ENCODE measurements at regions not wholly inside any gene's neighbourhood (a gene's known extent, or its start where the extent isn't known, plus 50 kb on each side); places are given as distances from the start of the nearest gene placed in this dataset.

- no peaks in the 10 kb centered on the region for H3K4me1 ChIP-seq
- H3K36me3 ChIP-seq, result no peaks in the 10 kb centered on the region
- H3K27me3 ChIP-seq, result no peaks in the 10 kb centered on the region
- H3K4me3 ChIP-seq, result no peak overlapping the region
- peaks cover 0 to 7% (median 0%) of the 10 kb centered on the region in 4 donors for H3K9me3 ChIP-seq
- TF ChIP-seq POLR2AphosphoS5 (IDR thresholded peaks at IDR 0.05) (no peak), POLR2A (IDR thresholded peaks at IDR 0.05; ENCODE audit: low read depth) (no peak), CTCF (IDR thresholded peaks at IDR 0.05) (no peak), EP300 (IDR thresholded peaks at IDR 0.05) (no peak)
- WGBS, result 95% methylated on average over 2 of the region's 2 CpGs
- DNase-seq (ENCODE audit: extremely low spot score), result no peak
- H3K27ac ChIP-seq (replicated peaks in 1 of 4), result no peak overlapping the region
- intact Hi-C loops (cut with DNase I), result no loop called here
Observed at GRCh38 chr6:113147544-113147943, 709.6 kb upstream of the MARCKS start.

- Histone ChIP-seq H3K27me3 (no peaks in the 10 kb centered on the region), H3K9me3 (peaks cover 0 to 7% (median 0%) of the 10 kb centered on the region in 4 donors), H3K36me3 (no peaks in the 10 kb centered on the region), H3K4me3 (no peak overlapping the region), H3K4me1 (no peaks in the 10 kb centered on the region), H3K27ac (replicated peaks in 1 of 4) (no peak overlapping the region)
- no peak for TF ChIP-seq EP300 (IDR thresholded peaks at IDR 0.05)
- no peak for TF ChIP-seq CTCF (IDR thresholded peaks at IDR 0.05)
- no peak for TF ChIP-seq POLR2AphosphoS5 (IDR thresholded peaks at IDR 0.05)
- TF ChIP-seq POLR2A (IDR thresholded peaks at IDR 0.05; ENCODE audit: low read depth), result no peak
- no peak for DNase-seq (ENCODE audit: extremely low spot score)
- intact Hi-C loops (cut with DNase I), result no loop called here
Observed at GRCh38 chr6:113148566-113148965, 708.6 kb upstream of the MARCKS start.

GRCh38 chr6:113149511-113149910, 707.6 kb upstream of the MARCKS start:
- Histone ChIP-seq H3K9me3 (peaks cover 0 to 7% (median 0%) of the 10 kb centered on the region in 4 donors), H3K27ac (replicated peaks in 1 of 4) (no peak overlapping the region), H3K36me3 (no peaks in the 10 kb centered on the region), H3K4me3 (no peak overlapping the region), H3K4me1 (no peaks in the 10 kb centered on the region), H3K27me3 (no peaks in the 10 kb centered on the region)
- 97% methylated on average over 1 of the region's 1 CpG for WGBS
- TF ChIP-seq EP300 (IDR thresholded peaks at IDR 0.05) (no peak), POLR2A (IDR thresholded peaks at IDR 0.05; ENCODE audit: low read depth) (no peak), POLR2AphosphoS5 (IDR thresholded peaks at IDR 0.05) (no peak), CTCF (IDR thresholded peaks at IDR 0.05) (no peak)
- intact Hi-C loops (cut with DNase I), result no loop called here
- DNase-seq (ENCODE audit: extremely low spot score), result no peak

GRCh38 chr6:113160306-113161017, 696.7 kb upstream of the MARCKS start:
- 71% methylated on average over 5 of the region's 5 CpGs for WGBS
- no peak overlapping the region for H3K27ac ChIP-seq (replicated peaks in 1 of 4)
- DNase-seq (ENCODE audit: extremely low spot score), result no peak
- intact Hi-C loops (cut with DNase I), result no loop called here
- no peaks in the 10 kb centered on the region for H3K4me1 ChIP-seq
- H3K36me3 ChIP-seq, result no peaks in the 10 kb centered on the region
- H3K9me3 ChIP-seq, result no peaks in the 10 kb centered on the region
- no peak overlapping the region for H3K4me3 ChIP-seq
- H3K27me3 ChIP-seq, result no peaks in the 10 kb centered on the region
- TF ChIP-seq EP300 (IDR thresholded peaks at IDR 0.05) (no peak), POLR2AphosphoS5 (IDR thresholded peaks at IDR 0.05) (no peak), CTCF (IDR thresholded peaks at IDR 0.05) (no peak), POLR2A (IDR thresholded peaks at IDR 0.05; ENCODE audit: low read depth) (no peak)

GRCh38 chr6:113161018-113161315, 696.2 kb upstream of the MARCKS start:
- Histone ChIP-seq H3K36me3 (no peaks in the 10 kb centered on the region), H3K4me1 (no peaks in the 10 kb centered on the region), H3K27ac (replicated peaks in 1 of 4) (no peak overlapping the region), H3K4me3 (no peak overlapping the region), H3K27me3 (no peaks in the 10 kb centered on the region), H3K9me3 (no peaks in the 10 kb centered on the region)
- WGBS, result 86% methylated on average over 1 of the region's 1 CpG
- TF ChIP-seq POLR2AphosphoS5 (IDR thresholded peaks at IDR 0.05) (no peak), POLR2A (IDR thresholded peaks at IDR 0.05; ENCODE audit: low read depth) (no peak), CTCF (IDR thresholded peaks at IDR 0.05) (no peak), EP300 (IDR thresholded peaks at IDR 0.05) (no peak)
- intact Hi-C loops (cut with DNase I), result no loop called here
- DNase-seq (ENCODE audit: extremely low spot score), result no peak
